Stomach (tissue), 4 donors: ENCODE measurements at regions not wholly inside any gene's neighbourhood (a gene's known extent, or its start where the extent isn't known, plus 50 kb on each side); places are given as distances from the start of the nearest gene placed in this dataset.

Source experiments
- EP300 ChIP-seq: sonication (generic); formaldehyde crosslinking; IDR thresholded peaks from one replicate; pipeline ENCODE4 v1.6.1; 2017; ENCODE audit warnings: antibody characterized with exemption
- TF ChIP-seq, protein P1 (sequence below), 7 experiments: fragments of 450-650 bp in 4 of 7; fragments of 200-600 bp in 3 of 7; sonication (generic) in 3 of 7; IDR thresholded peaks; one replicate each; pipeline ENCODE4 v1.5.1; 2016 to 2019; ENCODE audit warnings: antibody characterized with exemption in 7 of 7, control low read depth in 2 of 7, mild to moderate bottlenecking in 1 of 7

DNA sequence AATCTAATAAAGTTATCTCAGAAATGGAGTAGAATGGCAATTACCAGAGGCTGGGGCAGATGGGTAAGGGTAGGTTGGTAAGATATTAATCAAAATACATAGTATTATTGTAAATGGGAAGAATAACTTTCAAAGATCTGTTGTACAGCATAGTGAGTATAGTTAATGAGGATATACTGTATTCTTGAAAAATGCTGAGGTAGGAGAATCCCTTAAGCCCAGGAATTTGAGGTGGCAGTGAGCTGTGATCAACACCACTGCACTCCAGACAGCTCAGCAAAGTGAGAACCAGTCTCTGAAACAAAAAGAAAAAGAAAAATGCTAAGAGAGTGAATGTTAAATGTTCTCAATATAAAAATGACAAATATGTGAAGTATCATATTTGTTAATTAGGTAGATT lies 1033.7 kb downstream of the KCNT2 start:
- TF ChIP-seq EP300: no peak
- TF ChIP-seq, protein P1, sequence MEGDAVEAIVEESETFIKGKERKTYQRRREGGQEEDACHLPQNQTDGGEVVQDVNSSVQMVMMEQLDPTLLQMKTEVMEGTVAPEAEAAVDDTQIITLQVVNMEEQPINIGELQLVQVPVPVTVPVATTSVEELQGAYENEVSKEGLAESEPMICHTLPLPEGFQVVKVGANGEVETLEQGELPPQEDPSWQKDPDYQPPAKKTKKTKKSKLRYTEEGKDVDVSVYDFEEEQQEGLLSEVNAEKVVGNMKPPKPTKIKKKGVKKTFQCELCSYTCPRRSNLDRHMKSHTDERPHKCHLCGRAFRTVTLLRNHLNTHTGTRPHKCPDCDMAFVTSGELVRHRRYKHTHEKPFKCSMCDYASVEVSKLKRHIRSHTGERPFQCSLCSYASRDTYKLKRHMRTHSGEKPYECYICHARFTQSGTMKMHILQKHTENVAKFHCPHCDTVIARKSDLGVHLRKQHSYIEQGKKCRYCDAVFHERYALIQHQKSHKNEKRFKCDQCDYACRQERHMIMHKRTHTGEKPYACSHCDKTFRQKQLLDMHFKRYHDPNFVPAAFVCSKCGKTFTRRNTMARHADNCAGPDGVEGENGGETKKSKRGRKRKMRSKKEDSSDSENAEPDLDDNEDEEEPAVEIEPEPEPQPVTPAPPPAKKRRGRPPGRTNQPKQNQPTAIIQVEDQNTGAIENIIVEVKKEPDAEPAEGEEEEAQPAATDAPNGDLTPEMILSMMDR (IDR thresholded peaks at IDR 0.05): no peak
